Glomerular endothelial cell (primary cell): ENCODE measurements at regions not wholly inside any gene's neighbourhood (a gene's known extent, or its start where the extent isn't known, plus 50 kb on each side); places are given as distances from the start of the nearest gene placed in this dataset.
"Not testable (repeated sequence)": the region's sequence is repeated elsewhere in the genome, so short reads cannot be mapped to it uniquely, and the experiment has no call there.

Source experiments
- DNase-seq: peaks from one replicate; pipeline ENCODE4 v3.0.0-alpha.2; 2011; ENCODE audit warnings: low read depth, low spot score; ENCODE audit errors: extremely low read depth

DNA sequence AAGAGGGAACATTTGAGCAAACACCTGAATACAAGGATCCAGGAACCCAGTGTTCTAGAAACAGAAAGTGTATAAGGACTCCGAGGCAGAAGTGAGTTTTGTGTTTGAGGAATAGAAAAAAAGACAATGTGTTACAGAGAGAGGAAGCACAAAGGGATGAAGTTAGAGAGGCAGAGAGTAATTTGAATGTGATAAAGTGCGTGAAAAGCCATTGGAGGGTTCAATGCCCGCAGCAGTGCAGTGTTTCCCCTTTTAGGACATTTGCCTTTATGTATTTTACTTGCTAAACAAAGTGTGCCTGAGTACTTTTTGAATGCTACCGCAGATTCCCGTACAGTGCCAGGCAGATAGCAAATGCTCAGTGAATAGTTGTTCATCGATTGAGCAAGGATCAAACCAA lies 508.5 kb downstream of the RAB38 start:
- DNase-seq: no peak

DNA sequence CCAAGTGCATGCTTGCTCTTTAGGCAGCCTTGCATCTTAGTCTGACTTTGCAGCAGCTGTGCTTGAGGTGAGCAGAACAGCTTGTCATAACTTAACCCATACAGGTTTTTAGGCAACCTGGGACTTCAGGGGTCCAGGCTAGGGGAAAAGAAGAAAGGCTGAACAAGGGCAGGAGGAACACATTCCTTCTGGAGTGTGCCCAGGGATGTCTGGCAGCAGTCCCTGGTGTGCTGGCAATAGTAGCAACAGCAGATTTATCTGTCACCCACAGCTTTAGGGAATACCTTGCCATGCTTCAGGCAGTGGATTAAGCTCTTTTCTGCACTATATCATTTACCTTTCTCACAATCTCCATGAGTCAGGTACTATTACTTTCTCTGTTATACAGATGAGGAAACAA lies 513.0 kb downstream of the RAB38 start:
- DNase-seq: no peak

DNA sequence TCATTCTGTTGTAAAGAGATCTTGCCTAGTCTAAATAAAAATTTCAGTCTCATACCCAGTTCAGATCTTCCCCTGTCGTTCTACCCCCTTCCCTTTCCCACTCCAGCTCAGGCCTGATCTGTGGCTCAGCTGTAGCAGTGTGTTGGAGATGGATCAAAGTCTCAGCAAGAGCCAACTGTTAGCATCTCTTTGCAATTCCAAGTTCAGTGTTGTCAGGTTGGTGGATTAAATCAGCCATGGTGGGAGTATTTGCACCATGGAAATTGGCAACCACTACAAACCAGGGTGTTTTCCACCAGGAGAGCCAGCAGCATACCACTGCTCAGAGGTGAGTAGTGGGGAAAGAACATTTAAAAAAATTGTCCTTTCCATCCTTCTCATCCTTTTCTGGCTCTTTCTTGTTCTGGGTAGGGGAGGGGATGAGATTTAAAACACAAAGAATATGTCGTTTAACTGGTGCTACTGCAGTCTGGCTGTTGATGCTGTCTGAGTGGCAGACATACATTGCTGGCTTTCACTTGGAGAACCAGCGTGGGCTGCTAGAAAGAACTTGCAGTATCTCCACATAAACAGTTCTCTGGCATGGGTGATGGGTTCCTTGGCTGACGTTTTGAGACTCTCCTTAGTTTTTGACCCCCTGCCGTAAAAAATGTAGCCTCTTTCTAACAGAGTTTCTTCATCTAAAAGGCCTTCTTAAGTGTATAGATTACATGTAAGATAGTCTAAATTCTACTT lies 514.1 kb downstream of the RAB38 start:
- DNase-seq: no peak

DNA sequence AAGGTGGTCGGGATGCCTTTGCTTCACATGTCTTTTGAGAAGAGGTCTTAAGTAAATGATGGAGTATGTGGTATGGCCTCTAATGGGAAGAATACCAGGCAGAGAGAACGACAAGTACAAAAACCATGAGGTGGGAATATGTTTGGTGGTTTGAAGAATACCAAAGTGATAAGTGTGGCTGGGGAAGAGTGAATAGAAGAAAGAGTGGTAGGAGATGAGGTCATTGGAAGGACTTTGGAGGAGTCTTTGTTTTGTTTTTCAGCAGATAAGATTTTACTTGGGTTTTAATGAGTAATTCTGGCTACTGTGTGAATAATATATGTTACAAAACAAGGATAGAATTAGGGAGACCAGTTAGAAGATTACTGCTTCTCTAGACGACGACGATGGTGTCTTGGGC lies 515.4 kb downstream of the RAB38 start:
- DNase-seq: no peak

DNA sequence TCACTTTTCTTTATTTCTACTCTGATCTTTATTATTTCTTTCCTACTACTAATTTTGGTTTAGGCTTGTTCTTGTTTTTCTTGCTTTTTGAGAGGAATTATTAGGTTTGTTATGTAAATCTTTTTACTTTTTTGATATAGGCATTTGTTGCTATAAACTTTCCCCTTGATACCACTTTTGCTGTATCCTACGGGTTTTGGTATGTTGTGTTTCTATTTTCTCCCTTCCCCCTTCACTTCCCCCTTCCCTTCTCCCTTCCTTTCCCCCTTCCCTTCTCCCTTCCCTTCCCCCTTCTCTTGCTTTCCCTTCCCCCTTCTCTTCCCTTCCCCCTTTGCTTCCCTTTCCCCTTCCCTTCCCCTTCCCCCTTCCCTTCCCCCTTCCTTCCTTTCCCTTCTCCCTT lies 529.6 kb downstream of the RAB38 start:
- no peak for DNase-seq

DNA sequence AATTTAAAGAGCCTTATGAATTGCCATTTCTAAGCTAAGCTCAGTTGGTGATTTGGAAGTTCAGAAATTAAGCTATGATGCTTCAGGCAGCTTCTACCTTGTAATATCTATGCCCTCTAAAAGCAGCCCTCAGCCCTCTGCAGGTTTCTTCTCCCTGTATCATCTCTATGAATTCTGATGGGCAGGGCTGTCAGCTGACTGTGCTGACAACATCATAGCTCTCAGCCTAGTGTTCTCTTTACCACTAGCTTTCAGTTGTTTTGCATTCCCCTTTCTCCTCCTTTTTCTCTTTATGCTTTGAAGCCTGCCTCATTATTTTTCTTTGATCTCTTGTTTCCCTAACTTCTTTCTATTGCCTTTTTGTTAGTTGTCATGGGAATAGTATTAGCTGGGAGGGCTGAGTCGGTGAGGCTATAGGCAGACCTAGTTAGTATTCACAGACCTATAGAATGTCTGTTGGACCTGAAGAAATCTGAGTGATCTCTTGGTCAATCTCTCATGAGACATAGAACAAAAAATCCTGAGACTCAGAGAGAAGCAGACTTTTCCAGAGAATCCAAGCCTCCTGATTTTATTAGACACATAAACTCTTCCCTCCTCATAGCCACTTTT lies 535.4 kb downstream of the RAB38 start:
- no peak for DNase-seq

DNA sequence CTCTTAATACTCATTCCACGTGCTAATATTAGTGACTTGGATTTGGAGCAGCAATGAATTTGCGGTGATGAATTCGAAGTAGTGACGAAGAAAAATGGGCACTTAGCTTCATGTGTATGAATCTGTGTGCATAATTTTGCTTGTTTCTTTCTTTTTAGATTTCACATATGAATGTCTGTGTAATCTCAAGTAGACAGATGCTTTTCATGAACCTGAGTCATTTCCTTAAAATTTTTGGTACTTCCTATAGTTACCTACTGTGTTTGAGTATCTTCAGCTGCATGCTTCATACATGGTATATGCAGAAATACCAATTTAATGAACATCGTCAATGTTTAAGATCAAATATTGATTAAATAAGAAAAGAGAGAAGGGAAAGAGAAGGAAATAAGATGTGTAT lies 540.2 kb downstream of the RAB38 start:
- DNase-seq: no peak

DNA sequence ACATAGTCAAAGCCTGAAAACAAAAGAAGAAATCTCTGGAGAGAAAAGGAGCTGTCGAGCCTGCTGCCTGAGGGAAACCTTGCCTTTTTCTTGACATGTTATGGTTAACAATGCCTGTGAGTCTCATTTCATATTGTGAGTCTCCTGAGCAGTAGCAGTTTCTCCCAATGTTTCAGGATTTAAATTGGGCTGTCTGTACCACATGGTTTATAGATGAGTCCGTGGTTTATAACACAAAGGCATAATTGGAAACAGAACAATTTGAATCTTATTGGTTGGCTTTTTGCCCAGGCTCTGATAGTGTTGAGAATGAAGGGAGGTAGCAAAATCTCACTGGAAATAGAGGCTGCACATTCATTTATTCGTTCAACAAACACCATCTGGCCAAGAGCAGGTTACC lies 540.9 kb downstream of the RAB38 start:
- no peak for DNase-seq

DNA sequence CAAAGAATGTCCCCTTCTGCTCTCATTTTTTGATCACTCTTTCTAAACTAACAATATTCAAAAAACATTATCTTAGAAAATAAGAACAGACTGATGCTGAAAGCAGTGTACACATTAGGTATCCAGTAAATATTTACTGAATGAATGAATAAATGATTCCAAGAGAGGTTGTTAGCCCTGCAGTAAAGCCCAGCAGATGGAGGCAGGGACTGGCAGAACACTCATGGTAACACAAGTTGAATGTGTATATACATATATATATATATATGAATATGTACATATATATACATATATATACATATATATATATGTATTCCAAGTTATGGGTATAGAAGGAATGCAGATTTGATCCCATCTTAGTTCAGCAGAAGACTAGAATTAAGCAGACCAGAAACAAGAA lies 546.3 kb downstream of the RAB38 start:
- no peak for DNase-seq

DNA sequence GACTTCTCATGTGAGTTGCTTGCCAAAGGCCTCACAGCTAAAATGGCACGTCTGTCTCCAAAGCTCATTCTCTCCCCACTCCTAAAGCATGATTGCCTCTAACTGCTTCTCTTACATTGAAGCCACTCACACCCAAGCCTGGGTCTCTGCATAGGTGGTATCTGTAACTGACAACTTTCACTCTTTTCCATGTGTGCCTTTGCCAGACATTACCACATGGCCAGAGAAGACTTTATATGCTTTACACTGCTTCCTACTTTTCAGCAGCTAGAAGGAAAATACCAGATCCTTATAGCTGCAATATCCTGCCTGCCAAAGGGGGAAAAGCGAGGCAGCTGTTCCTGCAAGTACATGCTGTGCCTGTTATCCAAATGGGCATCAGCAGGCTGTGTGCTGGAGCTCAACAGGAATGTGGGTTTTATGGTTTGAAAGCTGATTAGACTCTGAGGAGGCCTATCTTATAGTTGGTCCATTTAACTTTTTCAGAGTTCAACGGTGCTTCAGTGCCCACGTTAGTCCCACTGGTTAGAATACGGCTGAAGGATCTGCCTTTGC lies 547.1 kb downstream of the RAB38 start:
- no peak for DNase-seq

DNA sequence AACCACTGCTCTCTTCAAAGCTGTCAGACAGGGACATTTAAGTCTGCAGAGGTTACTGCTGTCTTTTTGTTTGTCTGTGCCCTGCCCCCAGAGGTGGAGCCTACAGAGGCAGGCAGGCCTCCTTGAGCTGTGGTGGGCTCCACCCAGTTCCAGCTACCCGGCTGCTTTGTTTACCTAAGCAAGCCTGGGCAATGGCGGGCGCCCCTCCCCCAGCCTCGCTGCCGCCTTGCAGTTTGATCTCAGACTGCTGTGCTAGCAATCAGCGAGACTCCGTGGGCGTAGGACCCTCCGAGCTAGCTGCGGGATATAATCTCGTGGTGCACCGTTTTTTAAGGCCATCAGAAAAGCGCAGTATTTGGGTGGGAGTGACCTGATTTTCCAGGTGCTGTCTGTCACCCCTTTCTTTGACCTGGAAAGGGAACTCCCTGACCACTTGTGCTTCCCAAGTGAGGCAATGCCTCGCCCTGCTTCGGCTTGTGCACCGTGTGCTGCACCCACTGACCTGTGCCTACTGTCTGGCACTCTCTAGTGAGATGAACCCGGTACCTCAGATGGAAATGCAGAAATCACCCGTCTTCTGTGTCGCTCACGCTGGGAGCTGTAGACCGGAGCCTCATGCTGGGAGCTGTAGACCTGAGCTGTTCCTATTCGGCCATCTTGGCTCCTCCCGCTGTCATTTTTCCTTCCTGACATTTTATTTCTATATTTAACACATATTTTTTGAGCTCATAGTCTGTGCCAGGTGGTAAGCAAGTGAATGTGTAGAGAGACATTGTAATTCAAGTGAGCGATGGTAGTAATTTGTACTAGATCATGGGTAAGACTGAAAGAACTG lies 551.5 kb downstream of the RAB38 start:
- DNase-seq: not testable (repeated sequence)

DNA sequence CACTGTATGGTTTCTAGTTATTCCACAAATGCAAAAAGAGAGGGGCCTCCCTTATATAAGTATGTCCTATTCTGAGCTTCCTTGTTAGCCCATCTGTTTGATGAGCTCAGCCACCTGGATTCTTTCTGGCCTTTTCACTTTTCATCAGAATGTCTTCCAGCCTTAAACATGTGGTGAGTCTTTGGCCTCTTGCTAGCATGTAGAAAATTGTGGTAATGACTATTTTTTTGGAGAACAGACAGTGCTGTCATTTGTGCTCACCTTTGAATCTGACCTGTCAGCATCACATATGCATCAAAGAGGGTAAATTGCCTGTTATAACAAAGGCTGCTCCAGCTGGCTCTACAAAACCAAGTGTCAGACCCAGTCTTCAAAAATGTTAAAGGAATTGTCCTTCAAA lies 558.7 kb downstream of the RAB38 start:
- no peak for DNase-seq

DNA sequence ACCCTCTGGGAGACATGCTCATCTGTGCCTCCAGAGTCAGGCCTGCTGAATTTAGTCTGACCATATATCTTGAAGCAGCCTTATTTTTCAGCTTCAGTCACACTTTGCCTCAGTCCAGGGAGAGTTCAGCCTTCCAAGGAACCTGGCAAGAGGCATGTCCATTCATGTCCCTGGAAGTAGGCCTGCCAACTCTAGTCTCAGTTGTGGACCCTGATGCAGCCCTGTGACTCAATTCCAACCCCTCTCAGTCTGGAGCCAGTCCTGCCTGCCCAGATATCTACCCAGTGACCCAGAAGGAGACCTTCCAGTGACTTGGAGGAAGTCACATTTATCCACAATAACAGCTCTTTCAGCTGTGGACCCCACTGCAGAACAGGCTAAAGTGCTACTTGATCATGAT lies 566.6 kb downstream of the TMEM135 start:
- DNase-seq: no peak

DNA sequence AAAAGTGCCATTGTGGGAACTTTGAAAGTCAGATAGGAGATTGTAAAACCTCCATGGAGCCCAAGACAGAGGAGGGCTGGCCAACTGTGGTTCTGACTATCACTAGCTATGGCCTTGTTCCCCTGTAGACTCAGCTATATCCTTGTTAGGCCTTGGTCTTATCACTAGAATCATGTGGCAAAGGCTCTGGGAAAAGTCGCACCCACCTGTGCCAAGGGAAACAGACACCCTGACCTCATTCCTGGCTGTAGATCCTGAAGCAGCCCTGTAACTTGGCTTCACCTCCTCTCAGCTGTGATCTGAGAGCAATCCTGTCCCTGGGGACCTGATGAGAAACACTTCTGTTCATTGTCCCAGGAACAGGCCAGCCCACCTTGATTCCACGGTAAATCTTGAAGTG lies 566.2 kb downstream of the TMEM135 start:
- no peak for DNase-seq

DNA sequence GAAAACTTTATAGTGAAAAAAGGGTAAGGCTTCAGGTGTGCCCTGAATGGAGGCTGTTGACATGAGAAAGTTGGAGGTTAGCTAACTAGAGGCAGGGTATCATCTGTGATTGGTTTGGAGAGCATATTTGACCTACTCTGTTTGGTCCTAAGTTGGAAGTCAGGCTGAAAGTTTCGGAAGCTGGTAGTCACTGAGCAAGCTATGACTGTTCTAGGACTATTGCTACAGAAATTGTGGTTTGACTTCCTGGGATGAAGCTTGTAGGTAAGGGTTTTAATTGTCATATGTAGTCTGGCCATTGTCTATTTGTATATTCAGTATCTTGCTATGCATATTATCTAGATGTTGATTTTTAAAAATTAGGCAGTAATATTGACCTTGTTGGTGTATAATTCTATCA lies 565.0 kb downstream of the TMEM135 start:
- DNase-seq: no peak

DNA sequence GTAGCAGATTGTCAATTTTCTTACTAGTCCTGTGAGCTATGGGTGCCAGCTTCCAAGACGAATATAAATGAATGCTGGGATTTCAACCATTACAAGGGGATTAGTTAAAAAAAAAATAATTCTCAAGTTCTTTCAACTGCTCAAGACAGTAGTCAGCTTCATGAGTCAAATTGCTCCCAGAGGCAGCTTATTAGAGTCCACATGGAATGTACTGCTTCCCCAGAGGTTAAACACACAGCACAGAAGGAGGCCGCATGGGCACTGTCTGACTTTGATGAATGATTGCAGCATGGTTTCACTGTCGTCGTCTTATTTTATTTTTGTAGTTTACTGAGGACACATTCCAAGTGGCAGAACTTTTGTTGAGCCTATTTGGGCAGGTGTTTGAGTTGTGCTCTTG lies 563.2 kb downstream of the TMEM135 start:
- DNase-seq: no peak

DNA sequence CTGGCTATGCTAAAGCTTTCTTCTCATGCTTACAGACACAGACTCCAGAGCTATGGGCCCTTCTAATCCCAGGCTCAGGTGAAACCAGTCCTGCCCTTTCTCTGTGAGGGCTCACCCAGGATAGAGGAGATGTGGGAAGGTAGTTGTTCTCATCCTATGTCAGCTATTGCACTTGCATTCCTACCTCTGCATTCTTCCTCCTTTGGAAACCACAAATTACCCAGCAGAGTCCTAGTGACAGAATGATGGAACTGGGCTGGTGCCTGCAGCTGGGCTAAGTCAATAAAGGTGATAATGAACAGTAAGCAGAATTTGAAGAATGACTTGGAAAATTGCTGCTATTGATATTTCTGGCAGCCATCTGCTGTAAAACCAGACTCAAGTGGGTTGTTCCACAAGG lies 560.0 kb downstream of the TMEM135 start:
- no peak for DNase-seq

DNA sequence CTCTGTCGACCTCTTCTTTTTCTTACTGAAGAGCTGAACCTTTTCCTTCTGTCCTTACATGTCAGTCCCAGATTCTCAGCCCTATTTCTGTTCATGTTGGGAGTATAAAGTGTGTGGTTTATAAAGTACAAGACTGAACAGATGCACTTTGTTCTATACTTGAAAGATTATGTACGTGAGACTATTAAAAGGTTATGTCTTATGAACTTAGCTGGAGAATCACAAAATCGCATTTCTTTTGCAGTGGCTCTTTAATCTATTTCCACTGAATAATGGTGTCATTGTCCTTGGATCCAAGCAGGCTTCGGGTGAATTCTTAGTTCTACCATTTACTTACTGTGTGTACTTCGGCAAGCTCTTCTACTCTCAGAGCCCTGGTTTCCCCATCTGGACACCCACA lies 558.4 kb downstream of the TMEM135 start:
- DNase-seq: no peak

DNA sequence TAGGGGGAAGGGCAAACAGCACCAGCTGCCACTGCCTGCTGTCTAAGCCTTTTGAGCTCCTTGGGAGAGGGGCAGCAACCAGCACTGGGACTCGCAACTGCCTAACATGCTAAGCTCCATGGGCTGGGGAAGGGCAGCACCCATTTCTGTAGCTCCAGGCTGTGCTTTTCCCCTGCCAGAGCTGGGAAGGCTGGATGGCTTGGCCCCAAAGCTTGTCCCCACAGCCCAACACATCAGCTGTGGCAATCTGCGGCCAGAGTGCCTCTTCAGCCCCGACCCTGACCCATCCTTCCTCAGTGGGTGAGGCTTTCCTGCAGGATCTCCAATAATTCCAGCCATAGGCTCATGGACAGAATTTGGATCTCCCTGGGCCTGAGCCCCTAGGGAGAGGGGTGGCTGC lies 551.3 kb downstream of the TMEM135 start:
- no peak for DNase-seq

DNA sequence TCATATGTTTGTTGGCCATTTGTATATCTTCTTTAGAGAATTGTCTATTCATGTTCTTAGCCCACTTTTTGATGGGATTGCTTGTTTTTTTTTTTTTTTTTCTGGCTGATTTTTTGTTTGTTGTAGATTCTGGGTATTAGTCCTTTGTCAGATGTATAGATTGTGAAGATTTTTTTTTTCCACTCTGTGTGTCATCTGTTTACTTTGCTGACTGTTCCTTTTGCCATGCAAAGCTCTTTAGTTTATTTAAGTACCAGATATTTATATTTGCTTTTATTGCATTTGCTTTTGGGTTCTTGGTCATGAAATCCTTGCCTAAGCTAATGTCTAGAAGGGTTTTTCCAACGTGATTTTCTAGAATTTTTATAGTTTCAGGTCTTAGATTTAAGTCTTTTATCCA lies 547.9 kb downstream of the TMEM135 start:
- not testable (repeated sequence) for DNase-seq

DNA sequence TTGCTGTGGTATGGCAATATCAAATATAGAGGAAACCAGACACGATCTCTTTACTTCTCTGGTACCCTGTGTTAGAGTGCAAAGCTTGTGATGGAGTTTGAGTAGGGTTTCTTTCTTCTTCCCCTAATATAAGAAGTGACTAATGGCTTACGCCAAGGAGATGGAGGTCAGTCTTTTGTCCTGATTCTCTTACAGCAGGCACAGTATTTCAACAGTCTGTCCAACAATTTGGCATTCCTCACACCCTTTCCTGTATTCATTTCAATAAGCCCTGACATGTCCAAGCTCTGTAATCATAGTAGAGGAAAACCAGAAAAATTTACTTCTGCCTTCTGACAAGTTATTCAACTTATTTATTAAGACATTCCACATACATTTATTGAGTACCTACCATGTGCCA lies 546.2 kb downstream of the TMEM135 start:
- DNase-seq: no peak

DNA sequence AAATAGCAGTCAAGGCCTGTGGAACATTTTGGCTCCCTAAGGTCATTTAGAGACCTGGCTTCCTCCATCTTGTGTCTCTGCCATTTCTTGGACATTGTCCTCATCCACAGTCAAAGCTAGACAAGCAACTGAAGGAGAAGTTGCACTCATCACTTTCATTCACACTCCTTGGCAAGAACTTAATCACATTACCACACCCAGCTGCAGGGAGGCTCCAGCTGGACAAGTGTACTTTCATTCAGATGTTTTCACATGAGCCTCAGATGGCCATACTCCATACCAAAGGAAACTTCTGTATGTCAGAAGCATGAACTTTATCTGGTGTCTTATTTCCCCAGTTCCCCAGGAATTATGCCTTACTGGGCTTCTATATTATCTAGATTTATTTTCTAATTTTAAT lies 537.4 kb downstream of the TMEM135 start:
- no peak for DNase-seq
